Fibroblast of skin of scalp (primary cell): ENCODE measurements at regions not wholly inside any gene's neighbourhood (a gene's known extent, or its start where the extent isn't known, plus 50 kb on each side); places are given as distances from the start of the nearest gene placed in this dataset.
"Not testable (repeated sequence)": the region's sequence is repeated elsewhere in the genome, so short reads cannot be mapped to it uniquely, and the experiment has no call there.

Experiments used
- DNase-seq: peaks from one replicate; pipeline ENCODE4 v3.0.0-alpha.2; 2013

- DNase-seq: no peak
These were observed 59.9 kb upstream of the NCOA3 start for GRCh38 chr20:47441774-47442150.

- not testable (repeated sequence) for DNase-seq
These were observed 58.6 kb upstream of the NCOA3 start for GRCh38 chr20:47443060-47443459.

- no peak for DNase-seq
These were observed 57.1 kb upstream of the NCOA3 start for GRCh38 chr20:47444584-47444983.

GRCh38 chr20:47445291-47445690 is 56.4 kb upstream of the NCOA3 start:
- DNase-seq: no peak

DNA sequence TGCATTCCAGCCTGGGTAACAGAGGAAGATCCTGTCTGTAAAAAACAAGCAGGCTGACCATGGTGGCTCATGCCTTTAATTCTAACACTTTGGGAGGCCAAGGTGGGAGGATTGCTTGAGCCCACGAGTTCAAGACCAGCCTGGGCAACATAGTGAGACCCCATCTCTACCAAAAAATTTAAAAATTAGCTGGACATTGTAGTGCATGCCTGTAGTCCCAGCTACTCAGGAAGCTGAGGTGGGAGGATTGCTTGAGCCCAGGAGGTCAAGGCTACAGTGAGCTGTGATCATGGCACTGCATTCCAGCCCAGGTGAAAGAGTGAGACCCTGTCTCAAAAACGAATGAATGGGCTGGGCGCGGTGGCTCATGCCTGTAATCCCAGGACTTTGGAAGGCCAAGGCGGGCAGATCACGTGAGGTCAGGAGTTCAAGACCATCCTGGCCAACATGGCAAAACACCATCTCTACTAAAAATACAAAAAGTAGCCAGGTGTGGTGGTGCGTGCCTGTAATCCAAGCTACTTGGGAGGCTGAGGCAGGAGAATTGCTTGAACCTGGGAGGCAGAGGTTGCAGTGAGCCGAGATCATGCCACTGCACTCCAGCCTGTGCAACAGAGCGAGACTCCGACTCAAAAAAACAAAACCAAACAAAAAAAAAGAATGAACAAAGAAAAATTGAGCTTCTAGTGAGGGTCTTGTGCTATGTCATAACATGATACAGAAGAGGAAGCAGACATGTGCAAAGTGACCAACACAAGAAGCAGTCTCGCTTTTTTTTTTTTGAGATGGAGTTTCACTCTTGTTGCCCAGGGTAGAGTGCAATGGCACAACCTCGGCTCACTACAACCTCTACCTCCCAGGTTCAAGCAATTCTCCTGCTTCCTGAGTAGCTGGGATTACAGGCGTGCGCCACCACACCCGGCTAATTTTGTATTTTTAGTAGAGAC is 54.1 kb upstream of the NCOA3 start:
- not testable (repeated sequence) for DNase-seq

DNA sequence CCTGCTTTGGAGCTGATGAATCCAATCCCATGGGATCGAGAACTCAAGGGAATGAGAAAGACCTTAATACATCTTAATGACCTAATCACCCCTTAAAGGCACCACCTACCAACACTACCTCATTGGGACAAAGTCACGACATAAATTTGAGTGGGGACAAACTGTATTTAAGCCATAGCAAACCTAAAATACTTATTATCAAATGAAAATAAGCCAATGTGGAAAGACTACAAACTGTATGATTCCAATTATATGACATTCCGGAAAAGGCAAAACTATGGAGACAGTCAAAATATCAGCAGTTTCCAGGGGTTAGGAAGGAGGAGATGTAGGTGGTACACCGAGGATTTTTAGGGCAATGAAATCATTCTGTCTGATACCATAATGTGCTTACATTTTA is 53.3 kb upstream of the NCOA3 start:
- DNase-seq: no peak

DNA sequence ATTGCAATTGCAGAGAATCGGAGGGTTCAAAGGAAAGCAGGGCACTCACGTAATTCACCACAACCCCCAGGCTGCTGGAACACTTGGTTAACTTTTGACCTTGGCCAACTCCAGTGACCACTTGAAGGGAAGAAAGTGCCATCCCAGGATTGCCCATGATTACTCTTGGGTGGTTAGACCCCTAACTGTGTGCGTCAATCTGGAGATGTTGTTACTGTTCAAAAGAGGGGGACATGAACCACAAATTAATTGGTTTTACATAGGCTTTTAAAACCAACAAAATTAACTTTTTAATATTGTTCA is 50.1 kb upstream of the NCOA3 start:
- no peak for DNase-seq
